A673 (cell line): ENCODE measurements at regions not wholly inside any gene's neighbourhood (a gene's known extent, or its start where the extent isn't known, plus 50 kb on each side); places are given as distances from the start of the nearest gene placed in this dataset.

ENCODE experiments used
- BruUV-seq: library from RNA; stranded (reverse); fragments of 400-500 nt; replicated peaks from 2 replicates; lab custom pipeline; 2021; lab: Mats Ljungman, UMichigan
- CTCF ChIA-PET: fragments of 300-600 bp; sonication (Branson Sonifier 250); formaldehyde crosslinking; loops from one replicate; lab custom pipeline; 2022; ENCODE audit warnings: antibody characterized with exemption; lab: Charles Lee
- POLR2A ChIA-PET: fragments of 300-600 bp; sonication (Branson Sonifier 250); formaldehyde crosslinking; loops from one replicate; lab custom pipeline; 2022; ENCODE audit warnings: antibody characterized with exemption; ENCODE audit not compliant: low non-redundant PET; lab: Charles Lee
- DNase-seq: peaks from one replicate; pipeline ENCODE4 v3.0.0-alpha.2; 2015; ENCODE audit warnings: low spot score
- H3K27ac ChIP-seq: fragments of 200-600 bp; sonication (generic); 2 replicates; pipeline ENCODE4 v1.5.1; 2016; ENCODE audit warnings: mixed run types, low read depth, mild to moderate bottlenecking, mixed read lengths, antibody characterized with exemption, low read length; ENCODE audit not compliant: poor library complexity, severe bottlenecking
- H3K27me3 ChIP-seq: fragments of 200-600 bp; sonication (generic); replicated peaks from 2 replicates; pipeline ENCODE4 v1.6.1; 2017; ENCODE audit warnings: mixed run types, low read depth, mild to moderate bottlenecking, mixed read lengths, antibody characterized with exemption, low read length; ENCODE audit not compliant: insufficient read depth, poor library complexity
- H3K36me3 ChIP-seq: fragments of 200-600 bp; sonication (generic); 2 replicates; pipeline ENCODE4 v1.6.1; 2016; ENCODE audit warnings: mixed run types, mild to moderate bottlenecking, mixed read lengths, antibody characterized with exemption, low read length; ENCODE audit not compliant: insufficient read depth, poor library complexity, severe bottlenecking
- H3K4me1 ChIP-seq: fragments of 200-600 bp; sonication (generic); 2 replicates; pipeline ENCODE4 v1.6.1; 2017; ENCODE audit warnings: mixed run types, mild to moderate bottlenecking, mixed read lengths, antibody characterized with exemption, low read length; ENCODE audit not compliant: insufficient read depth, poor library complexity, severe bottlenecking
- H3K4me3 ChIP-seq: fragments of 200-600 bp; sonication (generic); 2 replicates; pipeline ENCODE4 v1.5.1; 2016; ENCODE audit warnings: low read depth, mixed run types, mild to moderate bottlenecking, mixed read lengths, low read length; ENCODE audit not compliant: poor library complexity, severe bottlenecking
- H3K9me3 ChIP-seq: fragments of 200-600 bp; sonication (generic); 2 replicates; pipeline ENCODE4 v1.6.1; 2016; ENCODE audit warnings: mixed run types, low read depth, mild to moderate bottlenecking, mixed read lengths, antibody characterized with exemption, low read length; ENCODE audit not compliant: poor library complexity, severe bottlenecking
- EZH2 ChIP-seq: fragments of 200-600 bp; sonication (generic); IDR thresholded peaks from 2 replicates; pipeline ENCODE4 v1.6.1; 2017; ENCODE audit warnings: borderline replicate concordance, low read depth, mild to moderate bottlenecking, mixed read lengths, antibody characterized with exemption, low read length; ENCODE audit not compliant: poor library complexity, severe bottlenecking
- intact Hi-C: fragments of 100-400 bp; cut with micrococcal nuclease; formaldehyde crosslinking; loops from one replicate; pipeline ENCODE4 v1.10.0; 2022; ENCODE audit not compliant: unreplicated experiment
- TF ChIP-seq, protein P1 (sequence below): fragments of 300-800, 200-600 bp; sonication (generic); conservative IDR thresholded peaks from 2 replicates; pipeline ENCODE4 v1.5.1; 2017; ENCODE audit warnings: low read depth, mild to moderate bottlenecking, antibody characterized with exemption, low read length, moderate library complexity, mixed read lengths

DNA sequence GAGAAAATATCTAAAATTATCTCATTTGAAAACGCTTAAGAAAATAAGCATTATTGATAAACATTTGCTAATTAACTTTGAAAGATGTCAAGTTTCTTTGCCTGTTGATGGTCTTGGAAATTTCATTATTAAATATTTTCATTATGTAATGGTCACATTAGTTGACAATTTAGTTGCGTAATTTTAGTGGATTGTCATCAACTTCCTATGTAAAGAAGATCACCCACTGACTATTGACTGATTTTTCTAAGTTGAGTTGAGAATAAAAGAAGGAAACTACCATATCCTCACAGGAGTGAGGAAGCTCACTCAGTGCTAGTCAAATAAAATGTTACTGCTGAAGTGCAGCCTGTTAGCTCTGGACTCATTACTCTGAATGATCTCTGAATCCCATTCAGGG is 79.9 kb upstream of the LY86 start:
- TF ChIP-seq EZH2, result no peak
- TF ChIP-seq, protein P1, sequence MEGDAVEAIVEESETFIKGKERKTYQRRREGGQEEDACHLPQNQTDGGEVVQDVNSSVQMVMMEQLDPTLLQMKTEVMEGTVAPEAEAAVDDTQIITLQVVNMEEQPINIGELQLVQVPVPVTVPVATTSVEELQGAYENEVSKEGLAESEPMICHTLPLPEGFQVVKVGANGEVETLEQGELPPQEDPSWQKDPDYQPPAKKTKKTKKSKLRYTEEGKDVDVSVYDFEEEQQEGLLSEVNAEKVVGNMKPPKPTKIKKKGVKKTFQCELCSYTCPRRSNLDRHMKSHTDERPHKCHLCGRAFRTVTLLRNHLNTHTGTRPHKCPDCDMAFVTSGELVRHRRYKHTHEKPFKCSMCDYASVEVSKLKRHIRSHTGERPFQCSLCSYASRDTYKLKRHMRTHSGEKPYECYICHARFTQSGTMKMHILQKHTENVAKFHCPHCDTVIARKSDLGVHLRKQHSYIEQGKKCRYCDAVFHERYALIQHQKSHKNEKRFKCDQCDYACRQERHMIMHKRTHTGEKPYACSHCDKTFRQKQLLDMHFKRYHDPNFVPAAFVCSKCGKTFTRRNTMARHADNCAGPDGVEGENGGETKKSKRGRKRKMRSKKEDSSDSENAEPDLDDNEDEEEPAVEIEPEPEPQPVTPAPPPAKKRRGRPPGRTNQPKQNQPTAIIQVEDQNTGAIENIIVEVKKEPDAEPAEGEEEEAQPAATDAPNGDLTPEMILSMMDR, result no peak
- POLR2A ChIA-PET, result no interaction called here
- CTCF ChIA-PET, result interaction anchor here (0.6 kb wide), 1 partner anchor 10 kb away, joined by 3 read pairs; no protein-coding TSS in a partner anchor

DNA sequence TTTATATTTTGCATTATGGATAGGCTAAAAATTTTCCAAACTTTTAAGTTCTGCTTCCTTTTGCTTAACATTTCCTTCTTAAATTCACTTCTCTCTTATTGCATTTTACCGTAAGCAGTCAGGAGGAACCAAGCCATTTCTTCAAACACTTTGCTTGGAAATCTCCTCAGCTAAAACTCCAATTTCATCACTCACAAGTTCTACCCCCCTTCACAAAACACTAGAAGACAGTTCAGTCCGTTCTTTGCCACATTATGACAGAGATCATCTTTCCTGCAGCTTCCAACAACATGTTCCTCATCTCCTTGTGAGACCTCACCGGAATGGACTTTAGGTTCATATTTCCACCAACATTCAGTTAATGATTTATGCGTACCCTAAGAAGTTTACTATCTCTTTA is 79.2 kb upstream of the LY86 start:
- TF ChIP-seq, protein P1, result no peak
- no peak for TF ChIP-seq EZH2
- peaks cover 8% of the 10 kb centered on the region for H3K27me3 ChIP-seq
- H3K9me3 ChIP-seq, result no peaks in the 10 kb centered on the region
- BruUV-seq, result no TSS peak
- no peak for DNase-seq
- H3K36me3 ChIP-seq, result no peaks in the 10 kb centered on the region
- no peaks in the 10 kb centered on the region for H3K4me1 ChIP-seq
- ChIA-PET POLR2A (no interaction called here), CTCF (no interaction called here)
- H3K27ac ChIP-seq, result no peak overlapping the region
- no peak overlapping the region for H3K4me3 ChIP-seq
- intact Hi-C loops, result no loop called here

More for the DNA sequence above, 79.9 kb upstream of the LY86 start:
- no peak overlapping the region for H3K4me3 ChIP-seq
- no peaks in the 10 kb centered on the region for H3K9me3 ChIP-seq
- intact Hi-C loops, result no loop called here
- DNase-seq, result no peak
- no peaks in the 10 kb centered on the region for H3K4me1 ChIP-seq
- BruUV-seq, result no TSS peak
- no peak overlapping the region for H3K27ac ChIP-seq
- H3K27me3 ChIP-seq, result peaks cover 8% of the 10 kb centered on the region
- no peaks in the 10 kb centered on the region for H3K36me3 ChIP-seq

DNA sequence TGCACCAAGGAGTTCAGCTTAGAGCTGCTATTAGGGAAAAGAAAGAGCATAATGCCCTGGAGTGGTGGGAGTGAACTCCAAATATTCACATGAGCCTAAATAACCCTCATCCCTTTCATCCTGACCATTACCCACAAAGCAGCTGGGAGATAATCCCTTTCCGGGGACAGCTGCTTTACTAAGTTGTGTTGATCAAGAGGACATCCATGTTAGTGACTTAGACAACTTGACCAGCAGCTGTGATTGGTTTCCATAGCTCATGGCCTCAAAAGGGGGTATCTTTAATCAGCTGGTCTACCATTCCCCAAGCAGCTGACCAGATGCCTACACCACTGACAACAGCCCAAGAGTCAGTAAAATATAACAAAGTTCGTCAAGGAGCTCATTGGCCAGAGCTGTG is 75.8 kb upstream of the LY86 start:
- CTCF ChIA-PET, result no interaction called here
- Histone ChIP-seq H3K36me3 (no peaks in the 10 kb centered on the region), H3K9me3 (no peaks in the 10 kb centered on the region), H3K27ac (no peak overlapping the region), H3K4me3 (no peak overlapping the region), H3K4me1 (no peaks in the 10 kb centered on the region), H3K27me3 (peaks cover 15% of the 10 kb centered on the region)
- no peak for DNase-seq
- POLR2A ChIA-PET, result no interaction called here
- intact Hi-C loops, result no loop called here
- no TSS peak for BruUV-seq
- TF ChIP-seq EZH2, result no peak
- TF ChIP-seq, protein P1, result no peak
